B cell (primary cell): ENCODE measurements at regions not wholly inside any gene's neighbourhood (a gene's known extent, or its start where the extent isn't known, plus 50 kb on each side); places are given as distances from the start of the nearest gene placed in this dataset.

Experiments
- CTCF ChIP-seq: fragments of 200-600 bp; IDR thresholded peaks from one replicate; pipeline ENCODE4 v1.8.0; 2022; ENCODE audit warnings: antibody characterized with exemption, mild to moderate bottlenecking
- EZH2 ChIP-seq: IDR thresholded peaks from 2 replicates; pipeline ENCODE4 v1.6.1; 2012; ENCODE audit warnings: borderline replicate concordance, low read depth, mild to moderate bottlenecking, moderate library complexity, low read length; ENCODE audit not compliant: insufficient read depth, poor library complexity, severe bottlenecking

- TF ChIP-seq EZH2 = no peak
- no peak for TF ChIP-seq CTCF
Observed at GRCh38 chr7:16212610-16213009, 208.7 kb downstream of the CRPPA start.
